T-cell (primary cell): ENCODE measurements at regions not wholly inside any gene's neighbourhood (a gene's known extent, or its start where the extent isn't known, plus 50 kb on each side); places are given as distances from the start of the nearest gene placed in this dataset.

Source experiments
- ATAC-seq, 4 experiments: fragments of 200-7000 bp in 3 of 4; fragments of 150-1000 bp in 1 of 4; cut with Tn5 transposase; replicated peaks in 1 of 4; 1 replicate in 3 of 4; 2 replicates in 1 of 4; pipeline ENCODE4 v1.10.0; 2021; ENCODE audit warnings: moderate library complexity in 3 of 4, mild to moderate bottlenecking in 2 of 4, moderate number of reproducible peaks in 1 of 4
- CTCF ChIA-PET, 2 donors: fragments of 300-600 bp; sonication (Branson Sonifier 250); formaldehyde crosslinking; loops; one replicate each; lab custom pipeline; 2022; ENCODE audit warnings: antibody characterized with exemption in 2 of 2; lab: Charles Lee
- POLR2A ChIA-PET, 2 donors: fragments of 300-600 bp; sonication (Branson Sonifier 250); formaldehyde crosslinking; loops; one replicate each; lab custom pipeline; 2022; ENCODE audit warnings: antibody characterized with exemption in 2 of 2; lab: Charles Lee
- DNase-seq, 35 experiments: peaks; one replicate each; pipeline versions ENCODE4 v3.0.0 to v3.0.0-alpha.2; 2013 to 2023
- H3K27ac ChIP-seq: one replicate; pipeline ENCODE4 v1.5.1; 2013; ENCODE audit warnings: low read length
- H3K27me3 ChIP-seq, 2 experiments: replicated peaks in 1 of 2; 1 replicate in 1 of 2; 2 replicates in 1 of 2; pipeline versions ENCODE4 v1.6.1 to v1.7.0; 2013; ENCODE audit warnings: low read length in 1 of 2, mixed read lengths in 1 of 2; ENCODE audit not compliant: control insufficient read depth in 2 of 2, insufficient read depth in 2 of 2; ENCODE audit errors: extremely low read depth in 1 of 2
- H3K36me3 ChIP-seq, 2 donors: 1 replicate in 1 of 2; 2 replicates in 1 of 2; pipeline versions ENCODE4 v1.6.1 to v1.7.0; 2013; ENCODE audit warnings: low read length in 1 of 2; ENCODE audit not compliant: control insufficient read depth in 2 of 2, insufficient read depth in 1 of 2; ENCODE audit errors: extremely low read depth in 1 of 2
- H3K4me1 ChIP-seq, 2 experiments: 1 replicate in 1 of 2; 2 replicates in 1 of 2; pipeline versions ENCODE4 v1.6.1 to v1.7.0; 2013; ENCODE audit warnings: low read length in 2 of 2, mixed read lengths in 1 of 2; ENCODE audit not compliant: insufficient read depth in 2 of 2, control insufficient read depth in 1 of 2; ENCODE audit errors: extremely low read depth in 1 of 2
- H3K4me3 ChIP-seq, 2 donors: 1 replicate in 1 of 2; 2 replicates in 1 of 2; pipeline versions ENCODE4 v1.5.1 to v1.7.0; 2013; ENCODE audit warnings: mild to moderate bottlenecking in 2 of 2, low read length in 1 of 2, moderate library complexity in 1 of 2; ENCODE audit not compliant: control insufficient read depth in 1 of 2; ENCODE audit errors: extremely low read depth in 1 of 2
- H3K9me3 ChIP-seq: 2 replicates; pipeline ENCODE4 v1.7.0; 2013
- H3K27ac Mint-ChIP-seq, 2 donors: one replicate each; pipeline ENCODE4 v1.8.0; 2020 to 2021; ENCODE audit warnings: mild to moderate bottlenecking in 2 of 2, mixed read lengths in 2 of 2
- H3K27me3 Mint-ChIP-seq, 2 donors: one replicate each; pipeline ENCODE4 v1.8.0; 2021 to 2022; ENCODE audit warnings: mixed read lengths in 2 of 2
- H3K36me3 Mint-ChIP-seq: one replicate; pipeline ENCODE4 v1.8.0; 2021; ENCODE audit warnings: mixed read lengths
- H3K4me1 Mint-ChIP-seq, 3 donors: one replicate each; pipeline ENCODE4 v1.8.0; 2020 to 2022; ENCODE audit warnings: mixed read lengths in 3 of 3, mild to moderate bottlenecking in 1 of 3
- H3K4me3 Mint-ChIP-seq, 3 donors: one replicate each; pipeline ENCODE4 v1.8.0; 2020 to 2022; ENCODE audit warnings: mild to moderate bottlenecking in 3 of 3, mixed read lengths in 3 of 3, moderate library complexity in 3 of 3
- H3K9me3 Mint-ChIP-seq, 3 donors: one replicate each; pipeline ENCODE4 v1.8.0; 2020 to 2022; ENCODE audit warnings: mixed read lengths in 3 of 3
- WGBS: methylation state at CpG from one replicate; pipeline ENCODE4 v1.1.5; 2013; ENCODE audit warnings: missing lambda C conversion rate; ENCODE audit not compliant: insufficient coverage; 5-methylcytosine and 5-hydroxymethylcytosine counted together

- DNase-seq (no peak), ATAC-seq (no peak)
- Mint-ChIP-seq H3K9me3 (no peaks in the 10 kb centered on the region), H3K27me3 (peaks cover 2 to 27% of the 10 kb centered on the region in 2 donors), H3K4me3 (no peak overlapping the region), H3K27ac (no peak overlapping the region), H3K4me1 (no peaks in the 10 kb centered on the region), H3K36me3 (no peaks in the 10 kb centered on the region)
- Histone ChIP-seq H3K9me3 (no peaks in the 10 kb centered on the region), H3K36me3 (no peaks in the 10 kb centered on the region), H3K4me1 (no peaks in the 10 kb centered on the region), H3K27me3 (peaks cover 0 to under 1% of the 10 kb centered on the region in 2 experiments), H3K4me3 (no peak overlapping the region), H3K27ac (no peak overlapping the region)
- ChIA-PET POLR2A (no interaction called here), CTCF (no interaction called here)
Observed at GRCh38 chr21:37967036-37967435, 50.8 kb upstream of the KCNJ6 start.

DNA sequence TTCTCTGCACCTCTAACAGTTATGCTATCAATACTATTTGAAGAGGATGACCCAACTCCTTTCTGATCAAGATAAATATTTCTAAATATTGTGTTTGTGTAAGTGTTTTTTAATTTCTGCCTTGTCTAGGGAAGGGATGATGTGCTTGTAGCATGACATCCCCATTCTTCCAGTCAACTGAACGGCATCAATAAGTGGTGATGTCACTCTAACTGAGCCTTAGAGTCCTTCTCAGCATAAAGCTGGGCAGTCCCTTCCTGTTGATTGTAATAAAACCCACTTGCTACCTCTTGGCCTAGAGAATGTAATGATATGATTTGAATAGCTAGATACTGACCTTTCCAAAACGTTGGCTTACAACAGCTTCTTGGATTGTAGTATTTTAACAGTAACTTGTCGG is 52.5 kb upstream of the KCNJ6 start:
- Mint-ChIP-seq H3K36me3 (no peaks in the 10 kb centered on the region), H3K9me3 (no peaks in the 10 kb centered on the region), H3K27ac (no peak overlapping the region), H3K27me3 (peaks cover 3 to 31% of the 10 kb centered on the region in 2 donors), H3K4me1 (no peaks in the 10 kb centered on the region), H3K4me3 (no peak overlapping the region)
- H3K9me3 ChIP-seq = no peaks in the 10 kb centered on the region
- ChIA-PET POLR2A (no interaction called here), CTCF (no interaction called here)
- H3K36me3 ChIP-seq = no peaks in the 10 kb centered on the region
- ATAC-seq = no peak
- no peak for DNase-seq
- no peak overlapping the region for H3K27ac ChIP-seq
- H3K4me3 ChIP-seq = no peak overlapping the region
- no peaks in the 10 kb centered on the region for H3K4me1 ChIP-seq
- H3K27me3 ChIP-seq = peaks cover 0 to 8% of the 10 kb centered on the region in 2 experiments
- WGBS = no CpG with 5 or more reads among the region's 3 CpGs

DNA sequence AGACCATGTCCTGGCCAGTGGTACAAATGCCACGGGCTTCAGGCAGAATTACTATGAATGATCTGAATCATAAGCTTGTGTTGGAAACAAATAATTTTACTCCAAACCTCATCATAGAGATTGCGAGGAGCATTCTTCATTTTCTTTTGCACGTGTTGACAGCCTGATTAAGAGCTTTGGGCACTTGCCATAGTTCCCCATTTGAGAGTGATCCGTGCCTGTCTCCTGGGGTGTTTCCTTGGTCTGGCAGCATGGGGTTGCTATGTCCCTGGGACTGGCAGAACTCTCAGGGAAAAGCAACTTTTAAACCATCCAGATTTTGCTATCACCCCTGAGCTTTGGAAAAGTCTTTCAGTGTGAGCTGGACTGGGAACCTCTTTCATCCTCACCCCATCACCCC is 54.3 kb upstream of the KCNJ6 start:
- Histone ChIP-seq H3K4me3 (no peak overlapping the region), H3K9me3 (no peaks in the 10 kb centered on the region), H3K27me3 (peaks cover 0 to 10% of the 10 kb centered on the region in 2 experiments), H3K27ac (no peak overlapping the region), H3K36me3 (no peaks in the 10 kb centered on the region), H3K4me1 (no peaks in the 10 kb centered on the region)
- no peaks in the 10 kb centered on the region for H3K36me3 Mint-ChIP-seq
- no peak overlapping the region for H3K27ac Mint-ChIP-seq
- H3K27me3 Mint-ChIP-seq = peaks cover 8 to 32% of the 10 kb centered on the region in 2 donors
- WGBS = 60% methylated on average over 2 of the region's 4 CpGs
- H3K4me3 Mint-ChIP-seq = no peak overlapping the region
- H3K9me3 Mint-ChIP-seq = no peaks in the 10 kb centered on the region
- POLR2A ChIA-PET = no interaction called here
- no peak for DNase-seq
- CTCF ChIA-PET = no interaction called here
- no peak for ATAC-seq
- H3K4me1 Mint-ChIP-seq = no peaks in the 10 kb centered on the region

- Mint-ChIP-seq H3K4me1 (no peaks in the 10 kb centered on the region), H3K27me3 (peaks cover 8 to 30% of the 10 kb centered on the region in 2 donors), H3K36me3 (no peaks in the 10 kb centered on the region), H3K9me3 (no peaks in the 10 kb centered on the region), H3K27ac (no peak overlapping the region), H3K4me3 (no peak overlapping the region)
- H3K27ac ChIP-seq = no peak overlapping the region
- ChIA-PET CTCF (no interaction called here), POLR2A (no interaction called here)
- H3K4me3 ChIP-seq = no peak overlapping the region
- no peaks in the 10 kb centered on the region for H3K36me3 ChIP-seq
- no peaks in the 10 kb centered on the region for H3K9me3 ChIP-seq
- H3K4me1 ChIP-seq = no peaks in the 10 kb centered on the region
- peaks cover 0 to 10% of the 10 kb centered on the region in 2 experiments for H3K27me3 ChIP-seq
- no peak for ATAC-seq
- 58% methylated on average over 5 of the region's 6 CpGs for WGBS
- DNase-seq = no peak
Observed at GRCh38 chr21:37971390-37971950, 55.2 kb upstream of the KCNJ6 start.

GRCh38 chr21:37974081-37974480 is 57.8 kb upstream of the KCNJ6 start:
- Histone ChIP-seq H3K9me3 (no peaks in the 10 kb centered on the region), H3K36me3 (no peaks in the 10 kb centered on the region), H3K27ac (no peak overlapping the region), H3K4me1 (no peaks in the 10 kb centered on the region), H3K27me3 (peaks cover 0 to 10% of the 10 kb centered on the region in 2 experiments), H3K4me3 (no peak overlapping the region)
- DNase-seq (no peak), ATAC-seq (no peak)
- Mint-ChIP-seq H3K4me1 (no peaks in the 10 kb centered on the region), H3K36me3 (no peaks in the 10 kb centered on the region), H3K27me3 (peaks cover 8 to 29% of the 10 kb centered on the region in 2 donors), H3K27ac (no peak overlapping the region), H3K4me3 (no peak overlapping the region), H3K9me3 (no peaks in the 10 kb centered on the region)
- ChIA-PET CTCF (no interaction called here), POLR2A (no interaction called here)
- no CpG with 5 or more reads among the region's 6 CpGs for WGBS

DNA sequence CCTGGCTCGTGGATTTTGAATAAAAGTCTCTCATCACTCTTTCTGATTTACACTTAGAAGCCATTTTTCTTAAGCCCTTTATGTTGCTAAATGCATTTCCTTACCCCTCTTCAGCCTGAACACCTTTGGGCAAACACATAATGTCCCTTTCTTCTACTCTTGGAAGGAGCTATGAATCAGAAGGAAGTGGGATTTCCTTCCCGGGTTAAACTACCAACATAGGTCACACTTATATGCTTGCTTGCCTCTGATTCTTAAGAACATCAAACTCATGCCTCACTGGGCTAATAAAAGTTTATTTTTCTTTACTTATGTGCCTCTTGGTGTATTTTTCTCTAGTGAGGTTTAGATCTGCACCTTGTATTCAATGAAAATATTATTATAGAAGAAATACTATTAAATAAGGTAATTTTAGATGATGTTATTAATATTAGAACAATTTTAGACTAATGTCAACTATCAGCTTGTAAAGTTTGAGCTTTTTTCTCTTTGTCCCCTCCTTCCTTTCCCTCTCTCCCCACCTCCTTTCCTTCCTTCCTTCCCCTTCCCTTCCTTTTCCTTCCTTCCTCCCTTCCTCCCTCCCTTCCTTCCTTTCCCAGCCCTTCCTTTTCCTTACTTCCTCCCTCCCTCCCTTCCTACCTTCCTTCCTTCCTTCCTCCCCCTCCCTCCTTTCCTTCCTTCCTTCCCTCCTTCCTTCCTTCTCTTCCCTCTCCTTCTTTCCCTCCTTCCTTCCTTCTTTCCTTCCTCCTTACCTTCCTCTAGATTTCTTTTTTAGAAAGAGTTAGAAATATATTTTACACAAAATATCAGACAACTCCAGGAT is 66.5 kb upstream of the KCNJ6 start:
- Mint-ChIP-seq H3K9me3 (no peaks in the 10 kb centered on the region), H3K4me1 (no peaks in the 10 kb centered on the region), H3K36me3 (no peaks in the 10 kb centered on the region), H3K27me3 (peaks cover 4 to 9% of the 10 kb centered on the region in 2 donors), H3K27ac (no peak overlapping the region), H3K4me3 (no peak overlapping the region)
- no peak overlapping the region for H3K27ac ChIP-seq
- H3K4me3 ChIP-seq = no peak overlapping the region
- no peaks in the 10 kb centered on the region for H3K36me3 ChIP-seq
- ChIA-PET POLR2A (interaction anchor here in 1 of 2 donors (0.6 kb wide), 1 partner anchor 464 kb away, joined by 8 read pairs; no protein-coding TSS in a partner anchor), CTCF (no interaction called here)
- 64% methylated on average over 1 of the region's 2 CpGs for WGBS
- H3K27me3 ChIP-seq = no peaks in the 10 kb centered on the region
- DNase-seq = no peak
- H3K9me3 ChIP-seq = no peaks in the 10 kb centered on the region
- H3K4me1 ChIP-seq = no peaks in the 10 kb centered on the region
- no peak for ATAC-seq
